GM12872 (cell line): ENCODE measurements at regions not wholly inside any gene's neighbourhood (a gene's known extent, or its start where the extent isn't known, plus 50 kb on each side); places are given as distances from the start of the nearest gene placed in this dataset.

ENCODE experiments used
- CTCF ChIP-seq: IDR thresholded peaks from 3 replicates; pipeline ENCODE4 v1.5.1; 2011; ENCODE audit warnings: low read depth, mild to moderate bottlenecking, low read length, moderate library complexity; ENCODE audit not compliant: insufficient read depth

- TF ChIP-seq CTCF = no peak
Observed at GRCh38 chr18:40980171-40980570, 974.9 kb upstream of the PIK3C3 start.

- no peak for TF ChIP-seq CTCF
Observed at GRCh38 chr18:40976050-40976449, 979.0 kb upstream of the PIK3C3 start.

GRCh38 chr18:40974448-40974847, 980.6 kb upstream of the PIK3C3 start:
- TF ChIP-seq CTCF = no peak

- no peak for TF ChIP-seq CTCF
Observed at GRCh38 chr18:40962784-40963183, 992.2 kb upstream of the PIK3C3 start.

GRCh38 chr18:40957533-40958070, 997.4 kb upstream of the PIK3C3 start:
- TF ChIP-seq CTCF = no peak

GRCh38 chr18:40956213-40956612, 998.8 kb upstream of the PIK3C3 start:
- no peak for TF ChIP-seq CTCF

GRCh38 chr18:40955351-40955750, 999.7 kb upstream of the PIK3C3 start:
- no peak for TF ChIP-seq CTCF
